ENCODE measurements at regions not wholly inside any gene's neighbourhood (a gene's known extent, or its start where the extent isn't known, plus 50 kb on each side); places are given as distances from the start of the nearest gene placed in this dataset.

GRCh38 chr2:156042895-156043294 is 289.6 kb downstream of the NR4A2 start:
- no peaks in the 10 kb centered on the region for H3K79me1 ChIP-seq (ENCODE audit: insufficient read depth, low read depth, low read length, poor library complexity, severe bottlenecking)
- no peak overlapping the region for H4K91ac ChIP-seq (ENCODE audit: insufficient read length, low read depth, low read length)
- Mint-ChIP-seq H3K27ac (no peak overlapping the region), H3K9me3 (peaks cover 5 to 9% of the 10 kb centered on the region in 2 experiments; a peak in 2 of 5 replicates), H3K27me3 (ENCODE audit: low read depth) (no peaks in the 10 kb centered on the region), H3K4me1 (peaks cover 30 to 31% of the 10 kb centered on the region in 2 experiments), H3K36me3 (ENCODE audit: insufficient read depth in 1 of 3, low read depth in 3 of 3) (peaks cover 3 to 12% (median 7%) of the 10 kb centered on the region in 3 experiments; a peak in 5 of 7 replicates), H3K4me3 (no peak overlapping the region)
- no peaks in the 10 kb centered on the region for H3K23me2 ChIP-seq (ENCODE audit: insufficient read length, low read depth, low read length, poor library complexity, severe bottlenecking)
- no peak overlapping the region for H2BK5ac ChIP-seq (ENCODE audit: insufficient read length, low read length)
- no peak overlapping the region for H3K9ac ChIP-seq (ENCODE audit: extremely low read depth, insufficient read length, low read length)
- H3K9me3 ChIP-seq (ENCODE audit: control insufficient read depth, low read depth, low read length) = no peaks in the 10 kb centered on the region
- H3T11ph ChIP-seq (ENCODE audit: low read length) = no peak overlapping the region
- H2BK12ac ChIP-seq (ENCODE audit: insufficient read length, low read depth, low read length) = no peak overlapping the region
- H2AK5ac ChIP-seq (ENCODE audit: insufficient read length, low read length) = no peak overlapping the region
- H3K4ac ChIP-seq (ENCODE audit: low read depth, low read length) = no peak overlapping the region
- no peaks in the 10 kb centered on the region for H4K20me1 ChIP-seq (ENCODE audit: control insufficient read depth, insufficient read depth, insufficient read length)
- no peak overlapping the region for H4K5ac ChIP-seq (ENCODE audit: insufficient read length, low read depth, low read length)
- H3K56ac ChIP-seq (ENCODE audit: insufficient read length, low read depth, low read length) = no peak overlapping the region
- no peaks in the 10 kb centered on the region for H3K79me2 ChIP-seq (ENCODE audit: insufficient read depth, low read length)
- H3K27me3 ChIP-seq (ENCODE audit: insufficient read depth, low read length) = no peaks in the 10 kb centered on the region
- H3K4me2 ChIP-seq (ENCODE audit: insufficient read depth, insufficient read length, low read length) = no peak overlapping the region
- H4K8ac ChIP-seq (replicated peaks; ENCODE audit: insufficient read length, low read depth, low read length) = no peak overlapping the region
- DNase-seq = no peak
- TF ChIP-seq CTCF (conservative IDR thresholded peaks at IDR 0.05) = no peak
- no peak overlapping the region for H3K23ac ChIP-seq (ENCODE audit: insufficient read length, low read depth, low read length)
- H2BK20ac ChIP-seq (ENCODE audit: low read depth, low read length, poor library complexity, severe bottlenecking) = no peak overlapping the region
- H2AFZ ChIP-seq (ENCODE audit: low read length) = no peak overlapping the region
- H3K18ac ChIP-seq (ENCODE audit: insufficient read length, low read depth, low read length) = no peak overlapping the region
- H2BK15ac ChIP-seq (ENCODE audit: low read depth, low read length) = no peak overlapping the region
- no peak overlapping the region for H3K27ac ChIP-seq (ENCODE audit: insufficient read length, low read depth, low read length)
- H2BK120ac ChIP-seq (ENCODE audit: low read depth, low read length, poor library complexity, severe bottlenecking) = no peak overlapping the region
- no peaks in the 10 kb centered on the region; the same call in 1 of the 2 replicates for H3K4me1 ChIP-seq (ENCODE audit: insufficient read depth, low read length)
- no peak overlapping the region for H3K14ac ChIP-seq (ENCODE audit: insufficient read depth, low read length)

Data from H9 (cell line).